ENCODE measurements at regions not wholly inside any gene's neighbourhood (a gene's known extent, or its start where the extent isn't known, plus 50 kb on each side); places are given as distances from the start of the nearest gene placed in this dataset.

DNA sequence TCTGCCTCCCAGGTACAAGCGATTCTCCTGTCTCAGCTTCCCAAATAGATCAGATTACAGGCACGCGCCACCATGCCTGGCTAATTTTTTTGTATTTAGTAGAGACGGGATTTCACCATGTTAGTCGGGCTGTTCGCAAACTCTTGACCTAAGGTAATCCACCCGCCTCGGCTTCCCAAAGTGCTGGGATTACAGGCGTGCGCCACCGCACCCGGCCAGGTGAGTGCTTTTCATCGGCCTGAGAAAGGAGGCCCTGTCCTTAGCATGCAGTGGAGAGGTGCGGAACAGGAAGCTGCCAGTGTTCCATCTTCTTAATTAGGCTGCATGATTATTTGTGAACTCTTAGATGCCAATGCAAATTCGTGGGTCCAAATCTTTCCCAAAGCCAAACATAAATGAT, 125.7 kb upstream of the THSD7B start:
- TF ChIP-seq EZH2 (IDR thresholded peaks at IDR 0.05; ENCODE audit: borderline replicate concordance, low read depth, low read length, poor library complexity, severe bottlenecking) (no peak), CTCF (conservative IDR thresholded peaks at IDR 0.05; ENCODE audit: low read depth, low read length) (no peak)
- Histone ChIP-seq H3K27ac (ENCODE audit: low read depth, low read length, poor library complexity, severe bottlenecking) (no peak overlapping the region), H3K9me3 (ENCODE audit: low read depth, low read length, poor library complexity, severe bottlenecking) (no peaks in the 10 kb centered on the region), H3K36me3 (ENCODE audit: insufficient read depth, low read length, poor library complexity, severe bottlenecking) (no peaks in the 10 kb centered on the region), H3K27me3 (replicated peaks; ENCODE audit: insufficient read depth, low read depth, low read length, poor library complexity) (no peaks in the 10 kb centered on the region), H3K4me1 (ENCODE audit: insufficient read depth, low read length, poor library complexity, severe bottlenecking) (no peaks in the 10 kb centered on the region), H3K4me3 (ENCODE audit: low read depth, low read length, poor library complexity, severe bottlenecking) (no peak overlapping the region)
- no peak for DNase-seq (ENCODE audit: low spot score)
- intact Hi-C loops (cut with micrococcal nuclease; ENCODE audit: unreplicated experiment): no loop called here
- BruUV-seq (replicated peaks): no TSS peak
- POLR2A ChIA-PET (ENCODE audit: low non-redundant PET): no interaction called here
- CTCF ChIA-PET: no interaction called here

DNA sequence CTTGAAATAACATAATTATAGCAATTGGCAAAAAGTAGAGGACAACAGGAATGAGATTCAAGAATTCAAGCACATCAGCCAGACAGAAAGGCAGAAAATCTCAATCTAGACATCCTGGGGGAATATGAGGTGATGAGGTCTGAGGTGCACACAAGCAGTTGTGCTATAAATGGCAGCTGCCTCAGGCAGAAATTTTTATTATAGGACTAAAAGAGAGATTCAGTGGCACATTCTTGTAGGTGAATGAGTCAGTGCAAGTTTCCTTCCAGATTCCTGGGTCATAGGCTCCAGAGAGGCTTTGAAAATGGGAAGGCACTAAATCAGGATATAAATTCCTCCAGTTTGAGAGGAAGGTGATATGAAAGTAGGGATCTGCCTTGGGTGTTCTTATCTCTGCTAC, 127.2 kb upstream of the THSD7B start:
- ChIA-PET POLR2A (ENCODE audit: low non-redundant PET) (no interaction called here), CTCF (no interaction called here)
- no peaks in the 10 kb centered on the region for H3K27me3 ChIP-seq (replicated peaks; ENCODE audit: insufficient read depth, low read depth, low read length, poor library complexity)
- no peaks in the 10 kb centered on the region for H3K36me3 ChIP-seq (ENCODE audit: insufficient read depth, low read length, poor library complexity, severe bottlenecking)
- intact Hi-C loops (cut with micrococcal nuclease; ENCODE audit: unreplicated experiment): no loop called here
- no TSS peak for BruUV-seq (replicated peaks)
- TF ChIP-seq CTCF (conservative IDR thresholded peaks at IDR 0.05; ENCODE audit: low read depth, low read length) (no peak), EZH2 (IDR thresholded peaks at IDR 0.05; ENCODE audit: borderline replicate concordance, low read depth, low read length, poor library complexity, severe bottlenecking) (no peak)
- no peak for DNase-seq (ENCODE audit: low spot score)
- H3K9me3 ChIP-seq (ENCODE audit: low read depth, low read length, poor library complexity, severe bottlenecking): no peaks in the 10 kb centered on the region
- no peak overlapping the region for H3K27ac ChIP-seq (ENCODE audit: low read depth, low read length, poor library complexity, severe bottlenecking)
- no peak overlapping the region for H3K4me3 ChIP-seq (ENCODE audit: low read depth, low read length, poor library complexity, severe bottlenecking)
- no peaks in the 10 kb centered on the region for H3K4me1 ChIP-seq (ENCODE audit: insufficient read depth, low read length, poor library complexity, severe bottlenecking)

GRCh38 chr2:136637402-136637801, 127.9 kb upstream of the THSD7B start:
- no TSS peak for BruUV-seq (replicated peaks)
- Histone ChIP-seq H3K4me3 (ENCODE audit: low read depth, low read length, poor library complexity, severe bottlenecking) (no peak overlapping the region), H3K27me3 (replicated peaks; ENCODE audit: insufficient read depth, low read depth, low read length, poor library complexity) (no peaks in the 10 kb centered on the region), H3K27ac (ENCODE audit: low read depth, low read length, poor library complexity, severe bottlenecking) (no peak overlapping the region), H3K9me3 (ENCODE audit: low read depth, low read length, poor library complexity, severe bottlenecking) (no peaks in the 10 kb centered on the region), H3K36me3 (ENCODE audit: insufficient read depth, low read length, poor library complexity, severe bottlenecking) (no peaks in the 10 kb centered on the region), H3K4me1 (ENCODE audit: insufficient read depth, low read length, poor library complexity, severe bottlenecking) (no peaks in the 10 kb centered on the region)
- no peak for DNase-seq (ENCODE audit: low spot score)
- CTCF ChIA-PET: no interaction called here
- POLR2A ChIA-PET (ENCODE audit: low non-redundant PET): no interaction called here
- TF ChIP-seq CTCF (conservative IDR thresholded peaks at IDR 0.05; ENCODE audit: low read depth, low read length): no peak
- TF ChIP-seq EZH2 (IDR thresholded peaks at IDR 0.05; ENCODE audit: borderline replicate concordance, low read depth, low read length, poor library complexity, severe bottlenecking): no peak
- intact Hi-C loops (cut with micrococcal nuclease; ENCODE audit: unreplicated experiment): no loop called here
